B cell (primary cell): ENCODE measurements at regions not wholly inside any gene's neighbourhood (a gene's known extent, or its start where the extent isn't known, plus 50 kb on each side); places are given as distances from the start of the nearest gene placed in this dataset.

Source experiments
- ATAC-seq: fragments of 200-7000 bp; cut with Tn5 transposase; one replicate; pipeline ENCODE4 v1.10.0; 2021; ENCODE audit warnings: low read depth, mild to moderate bottlenecking, moderate number of reproducible peaks, moderate library complexity
- CTCF ChIA-PET: fragments of 350-600 bp; sonication (Branson Sonifier 250); formaldehyde crosslinking; loops from one replicate; lab custom pipeline; 2021; ENCODE audit warnings: antibody characterized with exemption, inconsistent platforms; lab: Charles Lee
- POLR2A ChIA-PET: fragments of 350-600 bp; sonication (Branson Sonifier 250); formaldehyde crosslinking; loops from one replicate; lab custom pipeline; 2021; ENCODE audit warnings: antibody characterized with exemption; lab: Charles Lee
- DNase-seq: peaks from one replicate; pipeline ENCODE4 v3.0.0; 2013
- H2AFZ ChIP-seq: 2 replicates; pipeline ENCODE4 v1.6.1; 2012; ENCODE audit warnings: mild to moderate bottlenecking, low read depth, low read length; ENCODE audit not compliant: insufficient read depth, poor library complexity, severe bottlenecking
- H3K27ac ChIP-seq, 2 donors: 1 replicate in 1 of 2; 2 replicates in 1 of 2; pipeline ENCODE4 v1.5.1; 2012 to 2013; ENCODE audit warnings: low read length in 2 of 2, mild to moderate bottlenecking in 2 of 2, moderate library complexity in 1 of 2
- H3K27me3 ChIP-seq, 4 experiments: fragments of 200-600 bp in 1 of 4; sonication (generic) in 1 of 4; replicated peaks in 1 of 4; 1 replicate in 2 of 4; 2 replicates in 2 of 4; pipeline versions ENCODE4 v1.6.1 to v1.7.0; 2013 to 2016; ENCODE audit warnings: low read length in 3 of 4, mild to moderate bottlenecking in 2 of 4, mixed read lengths in 1 of 4, moderate library complexity in 1 of 4; ENCODE audit not compliant: insufficient read depth in 4 of 4, control insufficient read depth in 3 of 4; ENCODE audit errors: control extremely low read depth in 1 of 4
- H3K36me3 ChIP-seq, 2 experiments: replicated peaks in 1 of 2; 1 replicate in 1 of 2; 2 replicates in 1 of 2; pipeline versions ENCODE4 v1.6.1 to v1.7.1; 2013; ENCODE audit warnings: low read length in 1 of 2; ENCODE audit not compliant: insufficient read depth in 2 of 2, control insufficient read depth in 1 of 2; ENCODE audit errors: control extremely low read depth in 1 of 2, extremely low read depth in 1 of 2
- H3K4me1 ChIP-seq, 2 donors: fragments of 200-600 bp in 1 of 2; sonication (generic) in 1 of 2; 1 replicate in 1 of 2; 2 replicates in 1 of 2; pipeline versions ENCODE4 v1.5.1 to v1.6.1; 2013 to 2017; ENCODE audit warnings: low read length in 2 of 2; ENCODE audit not compliant: control insufficient read depth in 2 of 2, insufficient read depth in 2 of 2
- H3K4me2 ChIP-seq: replicated peaks from 2 replicates; pipeline ENCODE3; 2012; ENCODE audit warnings: mild to moderate bottlenecking, low read depth, low read length; ENCODE audit not compliant: poor library complexity, severe bottlenecking
- H3K4me3 ChIP-seq, 5 experiments: fragments of 200-600 bp in 1 of 5; sonication (generic) in 1 of 5; 1 replicate in 3 of 5; 2 replicates in 2 of 5; pipeline versions ENCODE4 v1.5.1 to v1.7.0; 2011 to 2016; ENCODE audit warnings: low read length in 4 of 5, mild to moderate bottlenecking in 4 of 5, low read depth in 2 of 5, control low read depth in 1 of 5, moderate library complexity in 1 of 5; ENCODE audit not compliant: insufficient read depth in 1 of 5; ENCODE audit errors: control extremely low read depth in 1 of 5, extremely low read depth in 1 of 5
- H3K79me2 ChIP-seq: fragments of 200-600 bp; sonication (generic); one replicate; pipeline ENCODE4 v1.6.0; 2016; ENCODE audit warnings: low read length; ENCODE audit not compliant: control insufficient read depth, insufficient read depth
- H3K9ac ChIP-seq: fragments of 200-600 bp; sonication (generic); 2 replicates; pipeline ENCODE4 v1.6.1; 2017; ENCODE audit warnings: mild to moderate bottlenecking, low read length, moderate library complexity
- H3K9me3 ChIP-seq, 3 donors: one replicate each; pipeline versions ENCODE4 v1.6.1 to v1.7.1; 2013; ENCODE audit warnings: low read length in 2 of 3; ENCODE audit not compliant: control insufficient read depth in 2 of 3, insufficient read depth in 1 of 3; ENCODE audit errors: control extremely low read depth in 1 of 3
- H4K20me1 ChIP-seq: 2 replicates; pipeline ENCODE4 v1.6.0; 2012; ENCODE audit warnings: mild to moderate bottlenecking, low read length; ENCODE audit not compliant: insufficient read depth, control insufficient read depth, poor library complexity, severe bottlenecking
- H3K27ac Mint-ChIP-seq: one replicate; pipeline ENCODE4 v1.8.0; 2021; ENCODE audit warnings: mixed read lengths
- H3K27me3 Mint-ChIP-seq: one replicate; pipeline ENCODE4 v1.8.0; 2021; ENCODE audit warnings: mixed read lengths
- H3K4me1 Mint-ChIP-seq: one replicate; pipeline ENCODE4 v1.8.0; 2021; ENCODE audit warnings: mixed read lengths
- H3K4me3 Mint-ChIP-seq: one replicate; pipeline ENCODE4 v1.8.0; 2021; ENCODE audit warnings: mixed read lengths
- H3K9me3 Mint-ChIP-seq: one replicate; pipeline ENCODE4 v1.8.0; 2022; ENCODE audit warnings: mixed read lengths; ENCODE audit not compliant: insufficient read depth
- EZH2 ChIP-seq: IDR thresholded peaks from 2 replicates; pipeline ENCODE4 v1.6.1; 2012; ENCODE audit warnings: borderline replicate concordance, low read depth, mild to moderate bottlenecking, moderate library complexity, low read length; ENCODE audit not compliant: insufficient read depth, poor library complexity, severe bottlenecking
- WGBS: methylation state at CpG from one replicate; pipeline ENCODE4 v1.1.5; 2013; ENCODE audit warnings: missing lambda C conversion rate; ENCODE audit not compliant: insufficient coverage; 5-methylcytosine and 5-hydroxymethylcytosine counted together
- intact Hi-C: fragments of 100-400 bp; cut with micrococcal nuclease; formaldehyde crosslinking; loops from one replicate; pipeline ENCODE4 v1.10.0; 2022
- TF ChIP-seq, protein P1 (sequence below): fragments of 200-600 bp; IDR thresholded peaks from one replicate; pipeline ENCODE4 v1.8.0; 2022; ENCODE audit warnings: antibody characterized with exemption, mild to moderate bottlenecking

DNA sequence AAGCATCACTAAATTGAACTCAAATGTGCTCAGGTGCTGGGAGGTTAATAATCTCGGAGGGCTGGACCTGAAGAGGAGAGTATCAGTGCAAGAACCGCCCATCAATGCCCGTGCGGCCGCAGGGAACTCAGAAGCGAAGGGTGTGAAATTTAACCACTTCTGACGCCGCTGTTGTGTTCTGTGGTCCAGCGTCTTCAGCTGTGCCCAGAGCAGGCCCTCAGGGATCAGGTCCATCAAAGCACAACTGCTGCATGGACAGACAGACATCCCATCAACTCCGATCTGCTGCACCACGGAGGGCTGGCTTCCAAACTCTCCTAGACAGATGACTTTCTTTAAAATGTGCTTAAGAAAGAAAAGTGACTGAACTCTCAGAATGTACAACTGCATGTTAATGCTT lies 144.9 kb upstream of the TCERG1L start:
- H3K4me3 Mint-ChIP-seq, result no peak overlapping the region
- H3K27ac Mint-ChIP-seq, result no peak overlapping the region
- H3K27me3 ChIP-seq, result peaks cover 0 to 14% (median 2%) of the 10 kb centered on the region in 4 experiments
- no peak overlapping the region for H3K4me3 ChIP-seq
- no peak overlapping the region for H3K27ac ChIP-seq
- no peak overlapping the region for H2AFZ ChIP-seq
- intact Hi-C loops, result no loop called here
- peaks cover 0 to 20% (median 0%) of the 10 kb centered on the region in 3 donors for H3K9me3 ChIP-seq
- 75% methylated on average over 6 of the region's 11 CpGs for WGBS
- H3K27me3 Mint-ChIP-seq, result peaks cover 9% of the 10 kb centered on the region
- no peak overlapping the region for H3K9ac ChIP-seq
- no peaks in the 10 kb centered on the region for H3K4me1 ChIP-seq
- no peaks in the 10 kb centered on the region for H3K9me3 Mint-ChIP-seq
- H3K79me2 ChIP-seq, result no peaks in the 10 kb centered on the region
- TF ChIP-seq EZH2, result no peak
- TF ChIP-seq, protein P1, sequence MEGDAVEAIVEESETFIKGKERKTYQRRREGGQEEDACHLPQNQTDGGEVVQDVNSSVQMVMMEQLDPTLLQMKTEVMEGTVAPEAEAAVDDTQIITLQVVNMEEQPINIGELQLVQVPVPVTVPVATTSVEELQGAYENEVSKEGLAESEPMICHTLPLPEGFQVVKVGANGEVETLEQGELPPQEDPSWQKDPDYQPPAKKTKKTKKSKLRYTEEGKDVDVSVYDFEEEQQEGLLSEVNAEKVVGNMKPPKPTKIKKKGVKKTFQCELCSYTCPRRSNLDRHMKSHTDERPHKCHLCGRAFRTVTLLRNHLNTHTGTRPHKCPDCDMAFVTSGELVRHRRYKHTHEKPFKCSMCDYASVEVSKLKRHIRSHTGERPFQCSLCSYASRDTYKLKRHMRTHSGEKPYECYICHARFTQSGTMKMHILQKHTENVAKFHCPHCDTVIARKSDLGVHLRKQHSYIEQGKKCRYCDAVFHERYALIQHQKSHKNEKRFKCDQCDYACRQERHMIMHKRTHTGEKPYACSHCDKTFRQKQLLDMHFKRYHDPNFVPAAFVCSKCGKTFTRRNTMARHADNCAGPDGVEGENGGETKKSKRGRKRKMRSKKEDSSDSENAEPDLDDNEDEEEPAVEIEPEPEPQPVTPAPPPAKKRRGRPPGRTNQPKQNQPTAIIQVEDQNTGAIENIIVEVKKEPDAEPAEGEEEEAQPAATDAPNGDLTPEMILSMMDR, result no peak
- CTCF ChIA-PET, result no interaction called here
- H4K20me1 ChIP-seq, result no peaks in the 10 kb centered on the region
- no peak overlapping the region for H3K4me2 ChIP-seq
- H3K36me3 ChIP-seq, result no peaks in the 10 kb centered on the region
- H3K4me1 Mint-ChIP-seq, result peaks cover 4% of the 10 kb centered on the region
- POLR2A ChIA-PET, result no interaction called here
- no peak for DNase-seq
- ATAC-seq, result no peak

DNA sequence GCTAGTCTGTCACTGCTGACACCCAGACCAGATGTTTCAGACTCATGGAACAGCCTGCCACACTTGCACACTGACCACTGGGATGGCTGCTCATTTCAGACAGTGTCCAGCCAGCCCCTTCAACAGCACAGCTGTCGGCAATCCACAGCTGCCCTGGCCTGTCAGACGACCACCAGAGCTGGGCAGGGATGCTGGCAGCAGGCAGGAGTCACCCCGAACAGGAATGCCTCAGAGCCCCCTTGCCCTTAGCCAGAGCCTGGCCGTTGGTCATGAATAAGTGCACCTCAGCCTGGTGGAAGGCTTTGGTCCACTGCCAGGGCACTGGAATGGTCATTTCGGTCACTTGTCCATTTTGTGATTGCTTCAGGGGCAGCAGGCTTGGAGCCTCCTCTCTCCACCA lies 149.6 kb upstream of the TCERG1L start:
- POLR2A ChIA-PET, result no interaction called here
- no peak for DNase-seq
- Histone ChIP-seq H3K27ac (no peak overlapping the region), H3K4me3 (no peak overlapping the region), H2AFZ (no peak overlapping the region), H3K79me2 (no peaks in the 10 kb centered on the region), H4K20me1 (no peaks in the 10 kb centered on the region), H3K4me1 (no peaks in the 10 kb centered on the region), H3K27me3 (no peaks in the 10 kb centered on the region), H3K9me3 (no peaks in the 10 kb centered on the region), H3K9ac (no peak overlapping the region), H3K4me2 (no peak overlapping the region), H3K36me3 (no peaks in the 10 kb centered on the region)
- Mint-ChIP-seq H3K4me1 (no peaks in the 10 kb centered on the region), H3K27me3 (no peaks in the 10 kb centered on the region), H3K9me3 (no peaks in the 10 kb centered on the region), H3K27ac (no peak overlapping the region), H3K4me3 (no peak overlapping the region)
- intact Hi-C loops, result no loop called here
- WGBS, result 77% methylated on average over 5 of the region's 5 CpGs
- no peak for ATAC-seq
- TF ChIP-seq, protein P1, result no peak
- TF ChIP-seq EZH2, result no peak
- CTCF ChIA-PET, result no interaction called here
